ENCODE measurements at regions not wholly inside any gene's neighbourhood (a gene's known extent, or its start where the extent isn't known, plus 50 kb on each side); places are given as distances from the start of the nearest gene placed in this dataset.

DNA sequence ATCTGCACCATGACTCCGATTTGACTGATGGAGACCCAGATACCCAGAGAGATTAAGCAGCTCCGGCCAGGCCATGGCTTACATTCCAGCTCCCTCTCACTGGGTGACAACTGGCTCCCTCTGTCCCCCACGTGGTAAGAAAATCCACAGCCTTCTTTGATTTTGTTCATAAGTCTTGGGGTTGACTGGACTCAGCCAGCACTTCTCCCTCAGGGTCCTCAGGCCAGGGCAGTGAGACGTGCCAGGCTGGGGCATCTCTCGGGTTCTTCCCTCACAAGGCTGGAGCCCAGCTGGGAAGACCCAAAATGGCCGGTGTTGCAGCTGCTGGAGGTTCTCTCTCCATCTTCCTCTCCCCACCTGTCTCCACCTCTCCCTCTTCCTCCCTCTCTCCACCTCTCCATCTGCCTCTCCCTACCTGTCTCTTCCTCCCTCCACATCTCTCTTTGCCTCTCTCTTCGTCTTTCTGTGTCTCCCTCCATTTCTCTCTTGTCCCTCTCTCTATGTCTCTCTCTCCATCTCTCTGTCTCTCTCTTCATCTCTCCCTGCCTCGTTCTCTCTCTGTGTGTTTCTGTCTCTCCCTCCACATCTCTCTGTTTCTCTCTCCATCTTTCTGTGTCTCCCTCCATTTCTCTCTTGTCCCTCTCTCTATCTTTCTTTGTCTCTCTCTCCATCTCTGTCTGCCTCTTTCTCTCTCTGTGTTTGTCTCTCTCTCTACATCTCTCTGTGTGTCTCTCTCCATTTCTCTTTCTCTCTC, 105.3 kb downstream of the FOXL1 start:
- DNase-seq (ENCODE audit: low read depth in 2 of 2) = no peak

DNA sequence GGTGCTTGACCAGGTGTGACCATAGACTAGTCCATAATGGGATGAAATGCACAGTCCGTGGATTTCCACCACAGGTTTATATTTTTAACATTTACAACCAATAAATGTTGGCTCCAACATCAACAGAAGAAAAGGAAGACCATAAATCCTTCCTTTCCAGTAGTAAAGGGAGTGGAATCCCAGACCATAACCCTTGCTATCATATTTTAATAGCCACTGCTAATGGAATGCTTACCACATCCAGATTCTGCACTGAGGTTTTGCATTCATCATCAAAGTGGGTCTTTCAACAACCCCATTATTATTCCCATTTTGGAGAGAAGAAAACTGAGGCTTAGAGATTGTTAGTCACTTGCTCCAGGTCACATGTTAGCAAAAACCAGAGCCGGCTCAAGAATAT, 106.7 kb downstream of the FOXL1 start:
- no peak for DNase-seq (ENCODE audit: low read depth in 2 of 2)

DNA sequence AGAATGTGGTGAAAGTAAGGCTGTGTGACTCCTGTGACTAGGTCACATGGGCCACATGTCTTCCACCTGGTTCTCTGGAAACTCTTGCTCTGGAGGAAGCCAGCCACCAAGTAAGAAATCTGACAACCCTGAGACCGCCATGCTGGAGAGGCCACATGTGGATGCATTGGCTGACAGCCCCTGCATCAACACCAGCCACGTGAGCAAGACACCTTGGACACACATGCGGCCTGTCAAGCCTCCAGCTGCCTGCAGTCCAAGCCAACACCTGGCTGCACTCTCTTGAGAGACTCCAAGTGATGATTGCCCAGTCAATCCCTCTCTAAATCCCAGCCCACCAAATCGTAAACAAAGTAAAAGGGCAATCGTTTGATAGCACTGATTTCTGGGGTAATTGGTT, 112.6 kb downstream of the FOXL1 start:
- no peak for DNase-seq (ENCODE audit: low read depth in 2 of 2)

DNA sequence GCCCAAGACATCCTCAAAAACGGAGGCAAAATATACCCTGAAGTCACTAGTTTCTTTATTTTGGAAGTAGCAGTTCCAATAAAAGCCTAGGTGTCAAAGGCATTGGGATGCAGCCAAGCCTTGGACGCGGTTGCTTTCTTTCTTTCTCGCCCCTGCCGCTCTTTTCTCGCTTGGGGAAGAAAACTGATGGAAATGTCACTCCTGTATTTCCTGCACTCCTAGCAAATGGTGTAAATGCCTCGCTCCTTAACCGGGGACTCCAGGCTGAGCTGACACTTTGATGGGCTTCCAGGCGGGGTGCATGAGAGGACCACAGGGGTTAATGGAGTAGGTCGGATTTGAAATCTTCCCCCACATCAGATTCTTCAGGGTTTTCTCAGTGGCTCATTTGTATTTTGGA, 114.1 kb downstream of the FOXL1 start:
- no peak for DNase-seq (ENCODE audit: low read depth in 2 of 2)

DNA sequence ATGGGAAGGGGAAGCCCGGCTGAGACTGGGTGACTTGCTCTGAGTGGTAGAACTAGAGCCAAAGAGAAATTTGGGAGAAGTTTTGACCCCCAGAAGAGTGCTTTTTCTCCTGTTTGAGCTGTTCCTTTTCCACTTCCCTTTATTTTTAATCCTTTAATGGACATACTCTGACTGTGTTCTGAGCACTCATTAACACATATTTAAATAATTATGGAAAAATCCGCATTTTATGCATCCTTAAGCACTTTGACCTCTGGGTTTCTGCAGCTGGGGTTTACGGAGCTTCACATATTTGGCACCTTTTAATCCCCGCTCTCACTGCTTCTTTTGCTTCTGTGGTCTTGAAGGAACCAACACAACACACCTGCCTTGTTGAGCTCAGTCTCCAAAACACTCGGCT, 114.7 kb downstream of the FOXL1 start:
- no peak for DNase-seq (ENCODE audit: low read depth in 2 of 2)

DNA sequence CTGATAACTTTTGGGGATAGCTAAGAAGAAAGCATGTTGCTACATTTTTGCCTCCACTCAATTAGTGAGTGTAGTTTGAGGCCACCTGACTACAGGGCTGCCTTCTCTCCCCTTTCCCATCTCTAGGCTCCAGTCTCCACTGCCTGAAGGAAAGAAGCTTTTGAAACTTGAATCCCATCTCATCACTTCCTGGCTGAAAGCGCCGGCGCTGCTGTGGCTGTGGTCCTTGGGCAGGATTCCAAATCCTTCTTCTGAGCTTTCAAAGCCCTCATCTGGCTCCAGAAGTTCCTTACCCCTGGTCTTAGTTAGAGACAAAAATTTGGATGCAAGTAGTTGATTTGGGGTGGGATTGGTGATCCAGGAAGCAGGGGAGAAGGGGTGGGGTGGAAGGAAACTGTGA, 119.4 kb downstream of the FOXL1 start:
- no peak for DNase-seq (ENCODE audit: low read depth in 2 of 2)

DNA sequence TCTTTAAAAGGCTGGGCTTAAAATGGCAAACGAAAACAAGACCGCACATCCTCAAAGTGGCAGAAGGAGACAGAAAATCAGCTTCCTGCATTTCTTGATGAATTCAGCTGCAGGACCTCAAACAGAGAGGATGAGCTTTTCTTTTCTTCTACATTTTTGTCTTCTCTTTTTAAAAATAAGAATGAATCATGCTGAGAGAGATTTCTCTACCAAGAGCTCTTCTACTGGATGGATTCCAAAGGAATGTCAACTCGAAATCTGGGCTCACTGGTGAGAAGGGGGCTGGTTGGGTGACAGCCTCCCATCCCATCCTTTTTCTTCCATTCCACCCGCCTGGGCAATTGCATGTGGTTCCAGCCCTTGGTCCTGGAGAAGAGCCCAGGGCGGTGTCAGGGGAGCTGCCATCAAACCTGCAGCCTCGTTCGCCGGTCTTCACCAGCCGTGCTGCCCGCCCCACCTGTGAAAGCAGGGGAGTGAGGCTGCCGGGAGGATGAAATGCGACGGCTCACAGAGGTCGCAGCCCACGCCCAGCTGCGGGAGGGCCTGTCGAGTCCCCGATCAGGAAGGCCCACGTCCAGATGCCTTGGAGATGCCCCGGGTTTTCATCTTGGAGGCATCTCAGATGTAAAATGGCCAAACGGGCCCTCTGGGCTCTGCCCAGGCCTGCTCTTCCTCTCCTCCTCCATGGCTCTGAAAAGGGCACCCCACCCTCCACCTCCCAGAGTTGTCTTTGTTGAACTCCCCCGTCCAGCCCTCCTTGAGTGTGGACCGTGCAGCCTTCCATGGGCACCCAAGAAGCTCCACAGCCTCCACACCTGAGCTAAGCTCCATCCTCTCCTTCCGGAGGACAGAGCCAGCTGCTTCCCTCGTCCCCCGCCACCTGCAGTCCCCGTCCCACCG, 121.9 kb downstream of the FOXL1 start:
- no peak for DNase-seq (ENCODE audit: low read depth in 2 of 2)

DNA sequence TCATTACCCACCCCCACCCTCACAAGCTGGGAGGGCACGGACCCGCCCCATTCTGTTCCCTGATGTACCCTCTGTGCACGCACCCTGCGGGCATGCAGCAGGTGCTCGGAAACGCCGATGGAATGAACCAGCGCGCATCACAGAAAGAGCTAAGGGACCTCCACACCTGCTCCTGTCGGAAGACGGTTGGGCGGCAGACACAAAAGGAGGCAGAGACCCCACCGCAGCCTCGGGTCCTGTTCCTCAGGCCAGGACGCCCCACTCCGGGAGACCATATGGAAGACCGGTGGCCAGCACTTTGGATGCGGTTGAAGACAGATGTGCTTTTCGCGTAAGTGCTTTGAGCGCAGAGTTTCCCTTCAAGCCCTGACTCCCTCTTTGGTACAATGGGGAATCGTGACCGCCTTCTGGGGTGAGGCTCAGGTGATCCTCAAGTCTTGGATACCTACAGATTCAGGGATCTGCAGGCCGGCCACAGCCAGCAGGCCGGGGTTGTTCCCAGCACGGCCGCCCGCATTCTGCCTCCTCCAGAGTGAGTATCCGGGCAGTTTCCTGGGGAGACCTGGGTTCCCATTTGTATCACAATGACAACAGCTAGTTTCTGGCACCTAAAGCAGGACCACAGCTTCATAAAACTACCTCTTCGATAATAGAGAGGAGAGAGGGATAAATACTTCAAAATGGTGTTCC, 123.1 kb downstream of the FOXL1 start:
- DNase-seq (ENCODE audit: low read depth in 2 of 2) = no peak

DNA sequence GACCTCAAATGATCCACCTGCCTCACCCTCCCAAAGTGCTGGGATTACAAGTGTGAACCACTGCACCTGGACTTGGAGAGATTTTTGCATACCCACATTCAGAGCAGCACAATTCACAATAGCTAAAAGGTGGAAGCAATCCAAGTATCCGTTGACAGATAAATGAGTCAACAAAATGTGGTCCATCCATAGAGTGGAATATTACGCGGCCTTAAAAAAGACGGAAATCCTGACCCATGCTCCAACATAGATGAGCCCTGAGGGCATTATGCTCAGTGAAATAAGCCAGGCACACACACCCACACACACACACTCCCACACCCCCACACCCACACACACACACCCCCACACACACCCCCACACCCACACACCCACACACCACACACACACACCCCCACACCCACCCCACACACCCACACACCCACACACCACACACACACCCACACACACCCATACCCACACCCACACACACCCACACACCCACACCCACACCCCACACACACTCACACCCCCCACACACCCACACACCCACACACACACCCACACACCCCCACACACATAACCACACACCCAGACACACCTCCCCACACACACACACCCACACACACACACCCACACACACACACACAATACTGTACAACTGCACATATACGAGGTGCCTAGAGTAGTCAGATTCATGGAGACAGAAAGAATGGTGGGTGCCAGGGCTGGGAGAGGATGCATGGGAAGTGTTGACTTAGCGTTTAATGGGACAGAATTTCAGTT, 124.7 kb downstream of the FOXL1 start:
- no peak for DNase-seq (ENCODE audit: low read depth in 2 of 2)

DNA sequence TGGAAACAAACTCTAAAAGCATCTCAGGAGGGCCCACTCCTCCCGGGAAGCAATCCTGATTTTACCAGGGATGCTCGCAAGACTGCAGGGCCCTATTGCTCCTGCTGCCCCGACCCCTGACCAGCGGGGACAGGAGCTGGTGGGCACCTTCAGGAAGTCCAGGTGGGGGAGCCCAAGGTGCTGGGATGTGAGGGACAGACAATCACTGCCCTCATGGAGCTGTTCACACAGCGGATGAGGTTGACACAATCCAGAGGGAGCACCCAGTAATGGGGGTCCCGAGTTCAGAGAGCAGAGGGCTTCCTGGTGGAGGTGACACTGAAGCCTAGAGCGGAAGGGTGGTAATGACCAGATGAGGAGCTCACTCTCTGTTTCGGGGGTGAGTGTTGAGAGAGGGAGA, 126.2 kb downstream of the FOXL1 start:
- no peak for DNase-seq (ENCODE audit: low read depth in 2 of 2)

DNA sequence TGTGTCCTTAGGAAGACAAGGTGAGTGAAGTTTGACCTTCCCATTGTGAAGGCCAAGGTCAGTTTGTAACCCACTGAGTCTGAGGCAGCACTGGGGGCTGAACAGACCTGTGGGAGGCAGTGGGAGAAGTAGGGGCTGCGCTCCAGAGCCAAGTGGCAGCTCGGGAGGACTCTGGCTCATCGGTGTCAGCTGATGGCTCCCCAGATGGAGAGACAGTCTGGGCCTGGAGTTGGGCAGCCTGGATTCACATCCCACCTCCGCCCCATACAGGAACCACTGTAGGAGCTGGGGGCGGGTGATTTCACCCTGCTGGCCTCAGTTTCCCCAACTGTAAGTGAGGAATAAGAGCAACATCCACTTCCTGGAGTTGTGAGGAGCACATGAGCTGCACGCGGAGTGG, 128.4 kb downstream of the FOXL1 start:
- no peak for DNase-seq (ENCODE audit: low read depth in 2 of 2)

DNA sequence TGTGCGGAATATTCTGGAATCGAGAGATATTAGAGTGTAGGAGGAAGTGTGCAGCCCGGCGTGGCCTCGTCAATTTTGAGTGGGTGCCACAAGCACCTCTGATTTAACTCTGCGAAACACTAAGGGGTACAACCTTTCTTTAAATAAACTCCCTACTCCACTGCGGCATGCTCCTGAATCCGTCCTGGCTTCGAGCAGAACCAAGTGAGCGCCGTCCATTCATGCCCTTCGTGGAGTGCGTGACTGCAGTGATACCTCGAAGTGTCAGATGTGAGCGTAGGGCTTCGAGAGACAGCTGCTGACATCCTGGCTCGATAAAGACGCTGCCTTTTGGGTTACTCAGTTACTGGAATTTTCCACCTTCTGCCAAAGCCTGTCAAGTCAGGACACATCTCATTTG, 128.8 kb downstream of the FOXL1 start:
- DNase-seq (ENCODE audit: low read depth in 2 of 2) = no peak

DNA sequence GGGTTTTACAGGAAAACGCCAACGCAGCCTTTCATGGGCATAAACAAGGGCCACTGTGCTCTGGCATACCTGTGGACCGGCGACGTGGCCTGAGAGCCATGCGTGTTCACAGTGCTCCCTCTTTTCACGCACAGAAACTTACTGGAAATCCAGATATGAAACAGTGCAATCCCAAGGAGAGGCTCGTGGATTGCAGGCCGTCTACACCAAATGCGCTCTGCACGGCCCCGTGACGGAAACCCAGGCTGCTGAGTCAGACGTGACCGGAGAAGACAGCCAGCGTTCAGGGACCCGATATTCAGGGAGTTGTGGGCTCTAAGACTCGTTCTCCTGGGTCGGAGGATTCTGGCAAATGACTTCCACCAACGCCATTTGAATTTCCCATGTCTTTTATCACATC, 129.2 kb downstream of the FOXL1 start:
- no peak for DNase-seq (ENCODE audit: low read depth in 2 of 2)

DNA sequence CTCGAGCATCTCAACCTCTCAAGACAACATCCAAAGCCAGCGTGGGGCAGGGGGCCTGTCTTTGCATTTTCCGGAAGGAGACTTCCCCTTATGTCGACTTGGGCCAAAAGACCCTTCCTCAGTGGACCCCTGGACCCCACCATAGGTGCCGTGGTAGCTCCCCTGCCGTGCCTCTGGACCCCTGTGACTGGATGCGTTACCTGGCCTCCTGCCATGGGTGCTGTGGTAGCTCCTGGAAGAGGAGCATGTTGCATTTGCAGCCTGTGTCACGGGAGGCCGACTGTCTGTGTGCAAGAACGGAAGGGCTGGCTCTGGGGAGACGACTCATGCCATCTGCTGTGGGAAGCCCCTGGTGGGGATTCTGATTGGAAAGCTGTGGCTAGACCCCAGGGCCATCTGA, 130.1 kb downstream of the FOXL1 start:
- no peak for DNase-seq (ENCODE audit: low read depth in 2 of 2)

DNA sequence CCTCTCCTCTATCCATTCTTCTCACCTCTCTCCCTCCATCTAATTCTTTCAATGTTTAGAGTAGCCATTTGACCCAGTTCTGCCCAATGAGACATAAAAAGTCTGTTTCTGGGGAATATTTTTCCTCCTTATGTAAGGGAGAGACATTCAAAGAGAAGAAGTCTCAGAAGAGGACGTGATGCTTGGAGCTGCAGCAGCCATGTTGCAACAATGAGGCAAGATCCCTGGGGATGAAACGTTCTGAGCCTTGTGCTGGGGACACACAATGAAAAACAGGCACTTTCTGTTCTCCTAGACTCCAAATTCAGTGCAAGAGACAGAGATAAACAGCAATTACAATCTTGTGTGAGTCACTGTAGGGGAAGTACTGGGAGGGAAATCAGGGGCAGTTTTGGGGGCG, 130.8 kb downstream of the FOXL1 start:
- no peak for DNase-seq (ENCODE audit: low read depth in 2 of 2)

DNA sequence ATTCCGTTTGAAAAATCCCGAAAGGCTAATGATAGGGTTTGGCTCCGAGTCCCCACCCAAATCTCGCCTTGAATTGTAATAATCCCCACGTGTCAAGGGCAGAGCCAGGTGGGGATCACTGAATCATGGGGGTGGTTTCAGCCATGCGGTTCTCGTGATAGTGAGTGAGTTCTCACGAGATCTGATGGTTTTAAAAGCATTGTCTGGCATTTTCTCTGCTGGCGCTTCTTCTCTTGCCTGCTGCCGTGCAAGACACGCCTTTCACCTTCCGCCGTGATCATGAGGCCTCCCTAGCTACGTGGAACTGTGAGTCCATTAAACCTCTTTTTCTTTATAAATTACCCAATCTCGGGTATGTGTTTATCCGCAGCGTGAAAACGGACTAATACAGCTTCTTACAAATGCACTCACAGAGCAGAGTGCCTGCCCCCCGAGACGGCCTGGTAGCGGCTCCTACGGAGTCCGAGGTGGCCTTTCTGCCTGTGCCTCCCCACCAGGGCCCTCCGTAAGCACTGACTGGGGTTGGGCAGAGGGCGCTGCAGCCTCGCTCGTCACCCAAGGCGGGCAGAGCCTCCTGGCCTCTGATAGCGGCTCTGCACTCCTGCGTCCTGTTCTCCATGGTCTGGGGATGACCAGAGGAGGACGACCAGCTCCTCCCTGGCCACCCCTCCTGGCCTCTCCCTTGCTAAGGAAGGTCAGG, 131.7 kb downstream of the FOXL1 start:
- no peak for DNase-seq (ENCODE audit: low read depth in 2 of 2)

DNA sequence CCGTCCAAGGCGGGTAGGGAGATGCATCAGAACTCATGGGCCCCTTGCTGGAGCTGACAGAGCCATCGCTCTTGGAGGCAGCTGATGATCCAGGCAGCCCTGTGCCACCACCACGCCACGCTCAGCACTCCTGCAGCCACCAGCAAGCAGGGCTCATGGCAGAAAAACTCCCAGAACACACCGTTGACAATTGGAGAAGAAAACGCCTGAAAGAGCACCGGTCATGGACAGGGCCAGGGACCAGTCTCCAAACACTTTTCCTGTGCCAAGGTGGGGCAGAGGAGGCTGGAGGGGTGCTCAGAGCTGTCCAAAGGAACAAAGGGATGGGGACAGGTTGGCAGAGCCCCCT, 132.2 kb downstream of the FOXL1 start:
- no peak for DNase-seq (ENCODE audit: low read depth in 2 of 2)

DNA sequence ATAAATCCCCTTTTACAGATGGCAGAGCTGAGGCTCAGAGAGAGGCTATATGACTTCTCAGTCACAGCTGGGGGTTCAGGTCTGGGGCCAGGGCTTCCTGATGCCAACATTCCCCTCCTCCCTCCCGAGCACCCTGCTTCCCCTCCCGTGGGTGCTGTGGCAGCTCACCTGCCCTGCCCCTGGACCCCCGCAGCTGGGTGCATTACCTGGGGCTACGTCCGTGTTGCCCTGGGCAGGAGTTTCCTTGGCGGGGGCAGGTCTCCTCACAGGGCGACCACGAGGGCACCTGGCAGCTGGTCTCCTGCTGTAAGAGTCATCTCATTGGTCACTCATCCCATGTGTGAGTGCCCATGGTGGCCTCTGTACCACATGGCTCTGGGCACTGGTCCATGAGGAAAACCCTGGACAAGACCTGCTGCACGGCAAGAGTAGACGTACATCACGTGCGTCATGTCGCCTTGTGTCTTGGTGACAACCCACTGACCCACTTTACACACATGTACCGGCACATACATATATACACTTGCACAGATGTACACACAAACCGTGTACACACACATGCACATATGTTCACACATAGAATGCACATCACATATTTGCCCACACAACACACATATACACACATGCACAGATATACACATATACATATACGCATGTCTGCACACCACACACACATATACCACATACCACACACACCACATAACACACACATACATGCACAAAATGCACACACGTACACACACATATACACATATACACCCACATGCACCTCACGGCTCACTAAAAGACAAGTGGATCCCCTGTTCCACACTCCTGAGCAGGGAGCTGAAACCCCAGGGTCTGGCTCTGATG, 134.0 kb downstream of the FOXL1 start:
- DNase-seq (ENCODE audit: low read depth in 2 of 2) = no peak

DNA sequence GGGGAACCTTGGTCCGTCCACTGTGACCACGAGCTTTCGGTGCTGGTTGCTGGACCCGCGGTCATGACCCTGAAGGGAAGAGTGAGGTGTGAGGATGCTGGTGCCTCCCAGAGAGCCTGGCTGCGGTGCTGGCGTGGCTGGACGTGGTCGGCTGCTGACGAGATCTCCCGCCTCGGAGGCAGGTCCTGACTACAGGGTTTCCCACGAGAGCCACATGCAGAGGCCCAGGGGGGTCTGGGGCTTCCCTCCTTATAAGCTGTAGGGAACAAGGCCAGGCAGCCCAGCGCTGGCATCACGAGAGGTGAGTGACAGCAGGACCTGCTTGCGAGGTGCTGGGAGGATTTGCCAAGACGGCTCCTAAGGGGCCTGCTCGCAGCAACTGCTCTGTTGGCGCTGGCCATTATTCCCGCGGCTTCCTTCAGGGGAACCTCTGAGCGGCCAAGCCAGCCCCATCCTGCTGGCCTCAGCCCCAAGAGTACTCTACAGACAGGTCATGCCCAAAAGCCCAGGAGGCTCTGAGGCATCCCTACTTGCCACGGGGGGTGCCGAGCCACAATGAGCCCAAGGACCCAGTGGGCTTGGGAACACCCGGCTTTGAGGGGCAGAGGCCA, 134.8 kb downstream of the FOXL1 start:
- no peak for DNase-seq (ENCODE audit: low read depth in 2 of 2)

DNA sequence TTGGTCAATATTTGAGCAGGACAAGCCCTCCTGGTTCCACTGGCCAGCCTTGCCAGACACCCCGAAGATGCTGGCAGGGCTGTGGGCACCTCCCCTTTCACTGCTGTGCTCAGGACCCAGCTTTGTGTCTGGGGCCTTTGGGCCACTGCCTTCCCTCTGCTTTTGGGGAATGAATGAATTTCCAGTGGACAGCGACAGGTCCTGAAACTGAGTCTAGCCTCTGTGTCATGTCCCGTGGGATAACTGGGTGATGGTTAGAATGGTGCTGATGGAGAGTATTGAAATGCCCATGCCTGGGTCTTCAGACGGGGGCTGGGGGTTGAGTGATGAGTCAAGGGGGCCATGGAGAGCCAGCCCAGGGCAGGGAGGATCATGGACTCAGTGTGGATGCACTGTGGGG, 135.8 kb downstream of the FOXL1 start:
- DNase-seq (ENCODE audit: low read depth in 2 of 2) = no peak
